ENCODE measurements at regions not wholly inside any gene's neighbourhood (a gene's known extent, or its start where the extent isn't known, plus 50 kb on each side); places are given as distances from the start of the nearest gene placed in this dataset.

GRCh38 chr2:8549942-8550341 lies 131.9 kb upstream of the ID2 start:
- H4K20me1 ChIP-seq (ENCODE audit: low read depth), result no peaks in the 10 kb centered on the region
- H3K79me2 ChIP-seq (ENCODE audit: low read depth), result no peaks in the 10 kb centered on the region
- TF ChIP-seq EZH2phosphoT487 (IDR thresholded peaks at IDR 0.05), result no peak
- no peak for TF ChIP-seq CTCF (IDR thresholded peaks at IDR 0.05)
- no peak for TF ChIP-seq EZH2 (IDR thresholded peaks at IDR 0.05)
- H3K27ac Mint-ChIP-seq, result no peak overlapping the region
- H3K9ac ChIP-seq, result no peak overlapping the region
- H3K9me3 ChIP-seq (ENCODE audit: low read depth), result no peaks in the 10 kb centered on the region
- no peak overlapping the region for H3K27ac ChIP-seq
- H2AFZ ChIP-seq (replicated peaks), result no peak overlapping the region
- H3K4me1 Mint-ChIP-seq, result peaks cover 34% of the 10 kb centered on the region
- H3K4me2 ChIP-seq, result no peak overlapping the region
- H3K36me3 ChIP-seq, result no peaks in the 10 kb centered on the region
- H3K36me3 Mint-ChIP-seq, result peaks cover 1% of the 10 kb centered on the region
- peaks cover 18% of the 10 kb centered on the region for H3K27me3 Mint-ChIP-seq (ENCODE audit: insufficient read depth, low read depth)
- no peak overlapping the region for H3K4me3 Mint-ChIP-seq
- no peaks in the 10 kb centered on the region for H3K27me3 ChIP-seq
- H3K9me3 Mint-ChIP-seq, result peaks cover under 1% of the 10 kb centered on the region
- DNase-seq (ENCODE audit: low spot score), result no peak
- no peaks in the 10 kb centered on the region for H3K4me1 ChIP-seq
- no peak overlapping the region for H3K4me3 ChIP-seq
- H3F3A ChIP-seq (ENCODE audit: low read depth), result no peaks in the 10 kb centered on the region

- H3K9me3 ChIP-seq (ENCODE audit: low read depth), result no peaks in the 10 kb centered on the region
- TF ChIP-seq CTCF (IDR thresholded peaks at IDR 0.05) (no peak), EZH2 (IDR thresholded peaks at IDR 0.05) (no peak), EZH2phosphoT487 (IDR thresholded peaks at IDR 0.05) (no peak)
- H3K79me2 ChIP-seq (ENCODE audit: low read depth), result no peaks in the 10 kb centered on the region
- no peak for DNase-seq (ENCODE audit: low spot score)
- peaks cover 18% of the 10 kb centered on the region for H3K27me3 Mint-ChIP-seq (ENCODE audit: insufficient read depth, low read depth)
- peaks cover 1% of the 10 kb centered on the region for H3K36me3 Mint-ChIP-seq
- H3K4me3 Mint-ChIP-seq, result no peak overlapping the region
- H3K27ac ChIP-seq, result no peak overlapping the region
- no peaks in the 10 kb centered on the region for H3K27me3 ChIP-seq
- no peak overlapping the region for H3K4me3 ChIP-seq
- H3K27ac Mint-ChIP-seq, result no peak overlapping the region
- no peaks in the 10 kb centered on the region for H3K4me1 ChIP-seq
- H3K9me3 Mint-ChIP-seq, result peaks cover 5% of the 10 kb centered on the region
- no peaks in the 10 kb centered on the region for H3F3A ChIP-seq (ENCODE audit: low read depth)
- H3K9ac ChIP-seq, result no peak overlapping the region
- H3K4me2 ChIP-seq, result no peak overlapping the region
- H2AFZ ChIP-seq (replicated peaks), result no peak overlapping the region
- no peaks in the 10 kb centered on the region for H3K36me3 ChIP-seq
- H3K4me1 Mint-ChIP-seq, result peaks cover 31% of the 10 kb centered on the region
- no peaks in the 10 kb centered on the region for H4K20me1 ChIP-seq (ENCODE audit: low read depth)
Observed at GRCh38 chr2:8550481-8550880, 131.4 kb upstream of the ID2 start.

- H3K27ac Mint-ChIP-seq, result no peak overlapping the region
- H3K36me3 ChIP-seq, result no peaks in the 10 kb centered on the region
- no peak overlapping the region for H3K4me3 Mint-ChIP-seq
- DNase-seq (ENCODE audit: low spot score), result no peak
- no peak overlapping the region for H3K4me3 ChIP-seq
- H3K9me3 Mint-ChIP-seq, result peaks cover 5% of the 10 kb centered on the region
- H3K4me1 ChIP-seq, result no peaks in the 10 kb centered on the region
- H3F3A ChIP-seq (ENCODE audit: low read depth), result no peaks in the 10 kb centered on the region
- TF ChIP-seq EZH2 (IDR thresholded peaks at IDR 0.05) (no peak), CTCF (IDR thresholded peaks at IDR 0.05) (no peak), EZH2phosphoT487 (IDR thresholded peaks at IDR 0.05) (no peak)
- no peaks in the 10 kb centered on the region for H3K79me2 ChIP-seq (ENCODE audit: low read depth)
- no peak overlapping the region for H2AFZ ChIP-seq (replicated peaks)
- H3K9me3 ChIP-seq (ENCODE audit: low read depth), result no peaks in the 10 kb centered on the region
- H3K4me1 Mint-ChIP-seq, result peaks cover 28% of the 10 kb centered on the region
- no peak overlapping the region for H3K4me2 ChIP-seq
- peaks cover 1% of the 10 kb centered on the region for H3K36me3 Mint-ChIP-seq
- H3K27me3 ChIP-seq, result no peaks in the 10 kb centered on the region
- peaks cover 14% of the 10 kb centered on the region for H3K27me3 Mint-ChIP-seq (ENCODE audit: insufficient read depth, low read depth)
- no peak overlapping the region for H3K27ac ChIP-seq
- no peaks in the 10 kb centered on the region for H4K20me1 ChIP-seq (ENCODE audit: low read depth)
- no peak overlapping the region for H3K9ac ChIP-seq
Observed at GRCh38 chr2:8550937-8551621, 130.8 kb upstream of the ID2 start.
